ENCODE measurements at regions not wholly inside any gene's neighbourhood (a gene's known extent, or its start where the extent isn't known, plus 50 kb on each side); places are given as distances from the start of the nearest gene placed in this dataset.
A peak's percentile ranks its signal among the peaks of the same experiment; 100 is the strongest.

DNA sequence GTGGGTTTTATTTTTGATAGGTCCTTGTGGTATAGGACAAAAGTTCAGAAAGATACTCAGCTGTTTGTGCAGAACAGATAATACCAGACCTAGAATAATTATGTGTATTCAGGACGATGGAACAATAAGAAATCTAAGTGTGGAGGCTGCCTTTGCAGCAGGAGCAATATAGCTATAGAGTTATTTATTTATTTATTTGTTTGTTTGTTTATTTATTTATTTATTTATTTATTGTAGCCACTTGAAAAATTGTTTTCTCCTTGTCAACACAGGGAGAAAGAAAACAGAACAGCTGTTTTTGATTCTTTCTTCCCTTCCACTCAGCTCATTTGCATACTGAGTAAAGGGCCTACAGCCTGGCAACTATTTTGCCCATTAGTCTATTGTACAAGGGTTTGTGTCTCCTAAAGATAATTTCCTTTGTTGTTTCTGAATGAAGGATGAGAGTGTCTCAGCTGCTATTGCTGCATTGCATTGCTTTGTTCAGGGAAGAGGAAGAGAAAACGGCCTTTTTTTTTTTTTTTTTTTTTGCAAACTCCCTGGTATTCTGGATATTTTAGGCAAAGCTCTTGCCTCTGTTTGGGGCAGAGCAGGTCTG, 56.0 kb upstream of the ESX1 start:
- TF ChIP-seq, protein P1, sequence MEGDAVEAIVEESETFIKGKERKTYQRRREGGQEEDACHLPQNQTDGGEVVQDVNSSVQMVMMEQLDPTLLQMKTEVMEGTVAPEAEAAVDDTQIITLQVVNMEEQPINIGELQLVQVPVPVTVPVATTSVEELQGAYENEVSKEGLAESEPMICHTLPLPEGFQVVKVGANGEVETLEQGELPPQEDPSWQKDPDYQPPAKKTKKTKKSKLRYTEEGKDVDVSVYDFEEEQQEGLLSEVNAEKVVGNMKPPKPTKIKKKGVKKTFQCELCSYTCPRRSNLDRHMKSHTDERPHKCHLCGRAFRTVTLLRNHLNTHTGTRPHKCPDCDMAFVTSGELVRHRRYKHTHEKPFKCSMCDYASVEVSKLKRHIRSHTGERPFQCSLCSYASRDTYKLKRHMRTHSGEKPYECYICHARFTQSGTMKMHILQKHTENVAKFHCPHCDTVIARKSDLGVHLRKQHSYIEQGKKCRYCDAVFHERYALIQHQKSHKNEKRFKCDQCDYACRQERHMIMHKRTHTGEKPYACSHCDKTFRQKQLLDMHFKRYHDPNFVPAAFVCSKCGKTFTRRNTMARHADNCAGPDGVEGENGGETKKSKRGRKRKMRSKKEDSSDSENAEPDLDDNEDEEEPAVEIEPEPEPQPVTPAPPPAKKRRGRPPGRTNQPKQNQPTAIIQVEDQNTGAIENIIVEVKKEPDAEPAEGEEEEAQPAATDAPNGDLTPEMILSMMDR (IDR thresholded peaks at IDR 0.05; ENCODE audit: low read depth, low read length) = no peak
- no peak overlapping the region for H3K4me3 ChIP-seq (ENCODE audit: low read depth, low read length)

DNA sequence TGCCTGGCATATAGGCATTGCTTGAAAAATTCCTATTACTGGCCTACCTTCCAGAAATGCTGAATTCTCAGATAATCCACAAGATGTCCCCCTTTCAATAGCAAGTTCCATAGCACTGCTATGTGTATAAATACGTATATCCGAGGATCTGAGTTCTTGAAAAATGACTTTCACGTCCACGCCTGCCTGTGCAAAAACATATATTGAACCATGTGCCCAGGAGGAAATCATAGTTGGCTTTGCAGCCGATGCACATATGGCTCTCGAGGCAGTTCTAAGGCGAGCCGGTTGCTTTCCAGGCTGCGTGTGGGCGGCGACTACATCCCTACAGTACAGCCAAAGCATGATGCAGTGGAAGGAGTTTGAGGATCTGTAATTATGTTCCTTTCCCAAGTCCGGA, 55.4 kb upstream of the ESX1 start:
- peak overlapping the region; percentile 26 for H3K4me3 ChIP-seq (ENCODE audit: low read depth, low read length)
- TF ChIP-seq, protein P1 (IDR thresholded peaks at IDR 0.05; ENCODE audit: low read depth, low read length) = peak; percentile 28; the same call in 1 of the 2 replicates

DNA sequence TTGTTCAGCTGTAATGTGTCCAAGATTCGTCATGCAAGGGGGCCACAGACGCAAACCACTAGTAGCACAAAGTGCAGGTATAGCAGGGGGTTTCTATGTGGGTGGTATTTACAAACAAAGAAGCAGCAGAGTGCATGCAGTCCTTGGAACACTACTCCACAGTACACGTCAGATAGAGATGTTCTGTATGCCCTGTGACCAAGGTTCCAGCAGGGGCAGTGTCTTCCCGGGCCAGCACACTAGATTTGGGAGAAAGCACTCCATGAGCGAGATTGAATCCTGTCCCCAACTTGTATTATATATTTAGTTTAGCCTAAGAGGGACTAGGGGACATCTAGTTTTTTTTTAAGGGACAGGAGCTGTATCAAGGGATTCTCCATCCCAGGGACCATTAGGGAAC, 54.4 kb upstream of the ESX1 start:
- no peak overlapping the region for H3K4me3 ChIP-seq (ENCODE audit: low read depth, low read length)
- TF ChIP-seq, protein P1 (IDR thresholded peaks at IDR 0.05; ENCODE audit: low read depth, low read length) = peak; percentile 45

DNA sequence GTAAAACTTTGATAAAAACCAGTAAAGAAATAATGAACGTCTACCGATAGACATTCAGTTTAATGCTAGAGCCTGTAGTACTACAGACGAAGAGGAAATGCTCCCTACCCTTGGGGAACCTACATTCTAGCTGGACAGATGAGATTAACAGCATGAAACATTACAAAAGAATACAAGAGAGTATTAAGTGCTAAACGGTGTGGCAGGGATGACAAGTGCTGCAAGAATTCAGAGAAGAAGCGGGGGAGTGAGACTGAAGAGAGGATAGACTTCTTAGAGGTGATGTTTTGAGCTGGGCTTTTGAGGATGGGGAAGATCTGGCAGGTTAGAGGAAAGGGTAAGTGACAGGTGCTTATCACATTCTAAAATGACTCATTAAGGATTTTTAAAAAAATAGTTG, 52.6 kb upstream of the ESX1 start:
- TF ChIP-seq, protein P1 (IDR thresholded peaks at IDR 0.05; ENCODE audit: low read depth, low read length) = no peak
- H3K4me3 ChIP-seq (ENCODE audit: low read depth, low read length) = no peak overlapping the region

DNA sequence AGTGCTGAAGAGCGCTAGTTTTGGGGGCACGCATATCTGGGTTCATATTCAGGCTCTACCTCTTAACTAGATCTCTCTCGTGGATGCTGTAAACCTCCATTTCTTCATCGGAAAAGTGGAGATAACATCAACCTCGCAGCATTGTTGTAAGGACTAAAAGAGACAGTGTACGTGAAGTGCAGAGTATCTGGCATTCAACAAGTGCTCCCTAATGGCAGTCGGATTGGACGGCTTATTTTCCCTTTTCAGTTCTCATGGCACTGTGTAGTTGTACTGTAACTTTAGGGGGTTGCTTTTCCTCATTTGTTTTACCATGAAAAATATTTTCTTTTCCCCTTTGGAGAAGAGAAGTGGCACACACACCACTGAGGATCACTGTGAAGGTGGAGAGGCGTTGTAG, 51.4 kb upstream of the ESX1 start:
- TF ChIP-seq, protein P1 (IDR thresholded peaks at IDR 0.05; ENCODE audit: low read depth, low read length) = no peak
- H3K4me3 ChIP-seq (ENCODE audit: low read depth, low read length) = no peak overlapping the region

Data from WI38 (cell line).